Ammon's horn (tissue), 1 donor: ENCODE measurements at regions not wholly inside any gene's neighbourhood (a gene's known extent, or its start where the extent isn't known, plus 50 kb on each side); places are given as distances from the start of the nearest gene placed in this dataset.
A peak's percentile ranks its signal among the peaks of the same experiment; 100 is the strongest.

Source experiments
- DNase-seq: peaks from one replicate; pipeline ENCODE4 v3.0.0-alpha.2; 2016; ENCODE audit warnings: low spot score

DNA sequence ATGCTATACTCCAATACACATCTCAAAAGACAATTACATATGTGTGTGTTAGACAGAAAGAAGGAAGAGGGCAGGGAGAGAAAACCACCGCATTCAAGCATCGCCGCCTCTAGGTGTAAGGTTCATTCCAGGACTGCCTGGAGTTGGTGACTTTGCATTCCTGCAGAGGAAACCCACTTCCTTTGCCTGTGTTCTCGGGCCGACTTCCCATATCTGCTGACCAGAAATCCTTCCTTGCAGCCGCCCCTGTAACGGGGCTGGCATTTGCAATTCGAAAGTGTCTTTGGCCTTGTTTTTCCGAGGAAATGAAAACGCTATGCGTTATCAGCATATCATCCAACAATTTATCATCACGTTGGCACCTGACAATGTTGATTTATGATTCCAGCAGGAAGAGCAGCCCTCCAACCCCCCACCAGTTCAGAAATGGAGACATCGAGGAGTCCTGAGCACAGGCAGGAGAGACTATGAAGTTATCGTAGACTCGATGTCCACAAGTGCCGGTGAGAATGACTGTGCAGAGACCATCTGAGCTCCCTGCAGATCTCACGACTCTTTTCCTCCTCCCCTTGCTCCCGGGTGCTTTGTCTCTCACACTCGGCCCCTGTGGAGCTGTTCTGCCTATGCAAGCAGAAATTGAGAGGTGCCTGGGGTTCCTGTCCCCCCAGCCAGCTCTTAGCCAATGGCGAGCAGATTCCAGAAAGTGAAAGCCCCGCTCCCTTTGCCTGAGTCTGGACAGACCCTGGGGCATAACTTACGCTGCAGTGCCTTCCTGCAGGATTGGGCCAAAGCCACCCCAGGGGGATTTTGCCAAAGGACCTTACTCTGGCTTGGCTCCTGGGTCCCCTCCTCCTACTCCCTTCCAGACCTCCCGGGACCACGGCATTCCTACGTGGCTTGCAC lies 68.9 kb upstream of the FOXK1 start:
- peak; percentile 40 for DNase-seq

DNA sequence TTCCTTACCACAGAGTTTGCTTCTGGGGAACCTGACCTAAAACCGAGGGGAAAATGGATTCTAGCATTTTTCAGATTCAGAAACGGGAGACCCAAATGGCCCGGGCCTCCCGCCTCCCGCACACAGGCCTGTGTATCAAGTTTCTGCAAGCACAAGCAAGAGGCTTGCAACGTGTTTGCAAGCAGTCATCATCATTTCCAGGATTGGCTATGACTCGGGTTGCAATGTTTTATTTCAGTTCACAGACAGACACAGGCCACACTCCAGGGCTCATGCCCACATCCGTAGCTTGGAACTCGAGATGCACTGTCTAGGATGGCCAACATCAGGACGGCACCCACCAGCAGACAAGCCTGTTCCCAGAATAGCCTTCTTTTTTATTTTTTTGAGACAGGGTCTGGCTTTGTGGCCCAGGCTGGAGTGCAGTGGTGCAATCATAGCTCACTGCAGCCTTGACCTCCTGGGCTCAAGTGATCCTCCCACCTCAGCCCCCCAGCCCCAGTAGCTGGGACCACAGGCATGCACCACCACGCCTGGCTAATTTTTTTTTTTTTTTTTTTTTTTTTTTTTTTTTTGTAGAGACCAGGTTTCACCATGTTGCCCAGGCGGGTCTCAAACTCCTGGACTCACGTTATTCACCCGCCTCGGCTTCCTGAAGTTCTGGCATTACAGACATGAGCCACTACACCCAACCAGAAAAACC lies 68.1 kb upstream of the FOXK1 start:
- no peak for DNase-seq

GRCh38 chr7:4616116-4616515 lies 66.0 kb upstream of the FOXK1 start:
- DNase-seq, result no peak

DNA sequence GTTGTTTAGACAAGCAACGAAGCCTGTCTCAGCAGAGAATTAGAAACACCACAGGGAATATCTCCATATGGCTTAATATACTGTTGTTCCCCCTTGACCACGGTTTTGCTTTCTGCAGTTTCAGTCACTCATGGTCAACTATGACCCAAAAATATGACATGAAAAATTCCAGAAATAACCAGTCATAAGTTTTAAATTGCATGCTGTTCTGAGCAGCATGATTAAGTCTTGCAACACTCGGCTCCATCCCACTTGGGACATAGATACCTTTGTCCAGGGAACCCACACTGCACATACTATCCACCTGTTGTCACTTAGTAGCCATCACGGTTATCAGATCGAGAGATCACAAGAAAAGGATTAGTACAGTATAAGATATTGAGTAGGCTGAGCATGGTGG lies 60.7 kb upstream of the FOXK1 start:
- no peak for DNase-seq

GRCh38 chr7:4626318-4626845 lies 55.7 kb upstream of the FOXK1 start:
- no peak for DNase-seq

DNA sequence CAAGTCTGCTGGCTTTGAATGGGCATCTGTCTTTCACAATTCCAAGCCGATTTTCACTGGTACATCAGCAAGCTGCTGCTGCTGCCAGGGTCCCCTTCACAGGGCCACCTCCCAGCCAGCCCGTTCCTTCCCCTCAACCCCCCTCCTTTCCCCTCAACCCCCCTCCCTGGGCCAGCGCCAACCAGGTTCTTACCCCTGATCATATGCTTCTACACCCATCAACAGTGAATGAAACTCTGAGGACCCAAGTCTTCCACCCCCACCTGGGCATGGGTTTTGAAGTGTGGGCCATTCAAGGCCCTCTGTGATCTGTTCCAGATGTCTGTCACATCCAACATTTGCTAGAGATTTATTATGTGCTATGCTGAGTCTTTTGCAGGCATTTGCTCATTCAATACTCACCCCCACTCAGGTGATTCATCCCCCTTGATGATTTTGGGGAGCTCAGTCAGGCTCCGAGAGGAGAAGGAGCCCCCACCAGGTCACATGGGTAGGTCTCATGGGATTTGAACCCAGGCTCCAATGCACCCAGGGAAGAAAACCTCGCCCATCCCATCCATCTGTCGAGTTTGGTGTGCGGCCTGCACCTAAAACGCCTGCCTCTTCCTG lies 52.7 kb upstream of the FOXK1 start:
- DNase-seq, result no peak

GRCh38 chr7:4631380-4632179 lies 50.5 kb upstream of the FOXK1 start:
- DNase-seq, result peak; percentile 92
